GM12891 (cell line): ENCODE measurements at regions not wholly inside any gene's neighbourhood (a gene's known extent, or its start where the extent isn't known, plus 50 kb on each side); places are given as distances from the start of the nearest gene placed in this dataset.
A peak's percentile ranks its signal among the peaks of the same experiment; 100 is the strongest.

Source experiments
- POLR2A ChIP-seq: IDR thresholded peaks from 2 replicates; pipeline ENCODE4 v1.6.1; 2011; ENCODE audit warnings: low read depth, low read length, control low read depth
- POLR2AphosphoS5 ChIP-seq: IDR thresholded peaks from 2 replicates; pipeline ENCODE4 v1.6.1; 2011; ENCODE audit warnings: low read depth, low read length, control low read depth
- SPI1 ChIP-seq: IDR thresholded peaks from 2 replicates; pipeline ENCODE4 v1.6.1; 2011; ENCODE audit warnings: low read depth, low read length, control low read depth
- TAF1 ChIP-seq: IDR thresholded peaks from 2 replicates; pipeline ENCODE4 v1.6.1; 2011; ENCODE audit warnings: low read depth, low read length, control low read depth

- peak; percentile 35; the same call in 1 of the 2 replicates for TF ChIP-seq SPI1
- TF ChIP-seq POLR2AphosphoS5, result no peak
- no peak for TF ChIP-seq POLR2A
- no peak for TF ChIP-seq TAF1
These were observed 361.2 kb upstream of the GALNT5 start for GRCh38 chr2:156896294-156896693.
